ENCODE measurements at regions not wholly inside any gene's neighbourhood (a gene's known extent, or its start where the extent isn't known, plus 50 kb on each side); places are given as distances from the start of the nearest gene placed in this dataset.

DNA sequence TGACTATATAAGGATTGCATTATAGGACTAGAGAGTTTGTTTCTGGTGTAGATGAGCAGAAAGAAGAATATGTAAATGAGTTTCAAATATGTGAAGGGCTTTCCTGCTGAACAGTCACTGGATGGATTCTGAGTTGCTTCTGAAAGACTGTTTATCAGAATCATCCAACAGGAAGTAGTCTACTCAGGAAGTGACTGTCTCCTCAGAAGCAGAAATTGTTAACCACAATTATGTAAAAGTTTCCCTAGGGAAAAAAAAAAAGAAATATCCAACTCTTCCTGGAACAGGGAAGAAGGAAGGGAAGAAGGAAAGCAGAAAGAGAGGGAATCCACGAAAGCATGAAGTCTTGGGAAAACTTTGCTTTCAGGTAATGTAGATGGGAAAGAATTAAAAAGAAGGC is 138.9 kb downstream of the TENT5A start:
- WGBS, 2 experiments (ENCODE audit: low coverage in 1 of 2, low lambda C conversion rate in 2 of 2, missing lambda C conversion rate in 2 of 2), result 8 to 13% methylated on average over 1 of the region's 1 CpG
- peak overlapping the region; percentile 53 for H3K27ac ChIP-seq
- no peak for TF ChIP-seq EZH2 (IDR thresholded peaks at IDR 0.05; ENCODE audit: insufficient read depth, poor library complexity, severe bottlenecking)
- TF ChIP-seq EZH2phosphoT487 (IDR thresholded peaks at IDR 0.05; ENCODE audit: insufficient read depth, low read depth), result 0 out of 2 replicates have a peak, but pooled peaks have one; percentile 69
- in situ Hi-C loops (cut with MboI), result no loop called here
- peak; percentile 78 for DNase-seq
- H3K4me2 ChIP-seq (ENCODE audit: unreplicated experiment), result peak overlapping the region; percentile 61
- H3F3A ChIP-seq (ENCODE audit: insufficient read depth), result peaks cover 15% of the 10 kb centered on the region; the same call in 1 of the 2 replicates
- H3K9me3 ChIP-seq (ENCODE audit: low read depth), result no peaks in the 10 kb centered on the region
- H3K79me2 ChIP-seq (ENCODE audit: insufficient read depth), result no peaks in the 10 kb centered on the region
- peaks cover 30% of the 10 kb centered on the region for H3K4me1 ChIP-seq (ENCODE audit: insufficient read depth)
- peak overlapping the region; percentile 38; the same call in 1 of the 2 replicates for H3K4me3 ChIP-seq
- H3K9me2 ChIP-seq (ENCODE audit: insufficient read depth), result no peaks in the 10 kb centered on the region
- H3K27me3 ChIP-seq (replicated peaks; ENCODE audit: insufficient read depth), result no peaks in the 10 kb centered on the region
- no peaks in the 10 kb centered on the region for H4K20me1 ChIP-seq (ENCODE audit: insufficient read depth)
- H3K36me3 ChIP-seq (ENCODE audit: low read depth), result no peaks in the 10 kb centered on the region
- H3K9ac ChIP-seq, result peak overlapping the region; percentile 26; the same call in 1 of the 2 replicates
- peak overlapping the region; percentile 24; the same call in 1 of the 2 replicates for H2AFZ ChIP-seq

DNA sequence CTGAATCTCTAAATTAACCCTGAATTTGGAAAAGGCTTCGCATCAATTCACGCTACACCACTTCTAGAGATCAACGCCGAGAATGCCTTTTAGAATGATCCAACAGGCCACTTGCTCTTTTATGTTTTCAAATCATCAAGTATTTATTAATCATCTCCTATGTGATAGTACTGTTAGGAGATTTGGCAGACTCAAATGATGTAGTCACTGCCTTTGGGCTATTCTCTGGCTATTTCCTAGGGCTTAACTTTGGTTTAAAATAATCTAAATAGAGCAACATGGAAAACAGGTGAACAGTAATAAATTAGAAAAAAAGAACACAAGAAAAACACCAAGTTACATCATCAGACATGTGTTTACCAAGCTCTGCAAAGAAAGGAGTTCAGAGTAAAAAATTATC is 140.3 kb downstream of the TENT5A start:
- Histone ChIP-seq H3K36me3 (ENCODE audit: low read depth) (no peaks in the 10 kb centered on the region), H3K27ac (no peak overlapping the region), H3K27me3 (replicated peaks; ENCODE audit: insufficient read depth) (no peaks in the 10 kb centered on the region), H3K9me2 (ENCODE audit: insufficient read depth) (no peaks in the 10 kb centered on the region), H3K9me3 (ENCODE audit: low read depth) (no peaks in the 10 kb centered on the region), H3K4me3 (no peak overlapping the region), H3K4me1 (ENCODE audit: insufficient read depth) (peaks cover 40% of the 10 kb centered on the region), H4K20me1 (ENCODE audit: insufficient read depth) (no peaks in the 10 kb centered on the region), H3F3A (ENCODE audit: insufficient read depth) (peaks cover 27% of the 10 kb centered on the region), H3K9ac (no peak overlapping the region), H3K79me2 (ENCODE audit: insufficient read depth) (no peaks in the 10 kb centered on the region), H3K4me2 (ENCODE audit: unreplicated experiment) (no peak overlapping the region), H2AFZ (no peak overlapping the region)
- TF ChIP-seq EZH2 (IDR thresholded peaks at IDR 0.05; ENCODE audit: insufficient read depth, poor library complexity, severe bottlenecking) (no peak), EZH2phosphoT487 (IDR thresholded peaks at IDR 0.05; ENCODE audit: insufficient read depth, low read depth) (no peak)
- in situ Hi-C loops (cut with MboI), result no loop called here
- peak; percentile 28 for DNase-seq
- whole genome bisulfite sequencing, 2 experiments (ENCODE audit: low coverage in 1 of 2, low lambda C conversion rate in 2 of 2, missing lambda C conversion rate in 2 of 2), result 93 to 96% methylated on average over 4 of the region's 4 CpGs

DNA sequence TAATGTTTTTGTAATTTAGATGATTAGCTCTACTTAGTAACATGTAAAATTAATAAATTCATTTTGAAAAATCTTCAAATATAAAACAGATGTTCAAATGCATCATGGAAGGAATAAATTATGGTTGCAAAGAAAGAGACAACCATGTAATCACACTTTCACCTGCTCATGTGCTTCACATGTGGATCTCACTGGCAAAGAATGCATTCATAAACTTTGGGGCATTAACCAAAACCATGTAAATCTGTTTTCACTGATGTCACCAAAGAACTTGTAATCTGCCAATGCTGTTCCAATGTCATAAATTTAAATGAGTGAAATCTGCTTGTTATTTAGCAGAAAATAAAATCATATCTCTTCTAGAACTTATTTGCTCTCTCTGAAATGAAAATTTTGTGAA is 142.7 kb downstream of the TENT5A start:
- H3K4me1 ChIP-seq (ENCODE audit: insufficient read depth), result peaks cover 48% of the 10 kb centered on the region
- in situ Hi-C loops (cut with MboI), result no loop called here
- no peak overlapping the region for H3K4me3 ChIP-seq
- TF ChIP-seq EZH2 (IDR thresholded peaks at IDR 0.05; ENCODE audit: insufficient read depth, poor library complexity, severe bottlenecking) (no peak), EZH2phosphoT487 (IDR thresholded peaks at IDR 0.05; ENCODE audit: insufficient read depth, low read depth) (no peak)
- H2AFZ ChIP-seq, result no peak overlapping the region
- H3K9me2 ChIP-seq (ENCODE audit: insufficient read depth), result no peaks in the 10 kb centered on the region
- no peaks in the 10 kb centered on the region for H3K36me3 ChIP-seq (ENCODE audit: low read depth)
- no peaks in the 10 kb centered on the region for H3K27me3 ChIP-seq (replicated peaks; ENCODE audit: insufficient read depth)
- no peak for DNase-seq
- H3F3A ChIP-seq (ENCODE audit: insufficient read depth), result peaks cover 26% of the 10 kb centered on the region
- H4K20me1 ChIP-seq (ENCODE audit: insufficient read depth), result no peaks in the 10 kb centered on the region
- H3K9me3 ChIP-seq (ENCODE audit: low read depth), result no peaks in the 10 kb centered on the region
- H3K9ac ChIP-seq, result no peak overlapping the region
- H3K79me2 ChIP-seq (ENCODE audit: insufficient read depth), result no peaks in the 10 kb centered on the region
- no peak overlapping the region for H3K4me2 ChIP-seq (ENCODE audit: unreplicated experiment)
- no peak overlapping the region for H3K27ac ChIP-seq

DNA sequence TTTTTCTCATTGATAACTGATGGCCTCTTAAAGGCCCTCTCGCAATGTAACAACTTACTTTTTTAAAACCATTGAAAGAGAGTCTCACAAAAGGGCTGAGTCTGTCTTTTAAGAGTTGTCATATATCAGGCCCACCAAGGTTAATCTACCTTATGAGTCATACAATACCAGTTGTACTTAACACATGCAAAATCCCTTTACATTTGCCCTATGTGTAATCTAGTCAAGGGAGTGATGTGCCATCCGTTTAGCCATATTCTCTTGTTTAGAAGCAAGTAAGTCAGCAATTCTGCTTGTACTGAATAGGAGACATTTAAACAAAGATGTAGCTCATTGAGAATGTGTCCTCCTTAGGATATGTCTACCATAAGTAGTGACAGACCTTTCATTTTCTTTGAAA is 143.7 kb downstream of the TENT5A start:
- Histone ChIP-seq H3K4me1 (ENCODE audit: insufficient read depth) (peaks cover 38% of the 10 kb centered on the region), H3K36me3 (ENCODE audit: low read depth) (no peaks in the 10 kb centered on the region), H3K27ac (no peak overlapping the region), H3K4me3 (no peak overlapping the region), H3K9me2 (ENCODE audit: insufficient read depth) (no peaks in the 10 kb centered on the region), H3K9me3 (ENCODE audit: low read depth) (no peaks in the 10 kb centered on the region), H2AFZ (no peak overlapping the region), H4K20me1 (ENCODE audit: insufficient read depth) (no peaks in the 10 kb centered on the region), H3K27me3 (replicated peaks; ENCODE audit: insufficient read depth) (no peaks in the 10 kb centered on the region), H3K4me2 (ENCODE audit: unreplicated experiment) (no peak overlapping the region), H3K9ac (no peak overlapping the region), H3K79me2 (ENCODE audit: insufficient read depth) (no peaks in the 10 kb centered on the region), H3F3A (ENCODE audit: insufficient read depth) (peaks cover 16% of the 10 kb centered on the region)
- WGBS, 2 experiments (ENCODE audit: low coverage in 1 of 2, low lambda C conversion rate in 2 of 2, missing lambda C conversion rate in 2 of 2), result 90 to 96% methylated on average over 2 of the region's 2 CpGs
- no peak for DNase-seq
- no peak for TF ChIP-seq EZH2 (IDR thresholded peaks at IDR 0.05; ENCODE audit: insufficient read depth, poor library complexity, severe bottlenecking)
- no peak for TF ChIP-seq EZH2phosphoT487 (IDR thresholded peaks at IDR 0.05; ENCODE audit: insufficient read depth, low read depth)
- in situ Hi-C loops (cut with MboI), result no loop called here

DNA sequence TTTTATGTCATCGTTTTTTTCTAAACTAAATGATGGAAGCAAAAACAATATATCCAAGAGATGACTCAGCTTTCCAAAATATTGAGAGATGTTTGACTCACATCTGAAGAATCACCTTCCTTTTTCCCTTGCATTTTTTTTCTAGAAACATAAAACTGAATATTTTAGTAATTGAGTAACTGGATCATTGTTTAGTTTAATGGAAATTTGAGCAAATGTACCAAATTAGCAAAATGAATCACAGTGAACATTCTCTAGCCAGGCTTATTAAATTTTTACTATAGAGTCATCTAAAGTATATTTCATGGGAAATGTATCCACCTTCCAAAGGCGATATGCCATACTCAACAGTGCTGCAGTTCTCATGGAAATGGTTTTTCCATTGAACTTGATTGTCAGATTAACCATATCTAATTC is 145.5 kb downstream of the TENT5A start:
- TF ChIP-seq EZH2 (IDR thresholded peaks at IDR 0.05; ENCODE audit: insufficient read depth, poor library complexity, severe bottlenecking), result no peak
- TF ChIP-seq EZH2phosphoT487 (IDR thresholded peaks at IDR 0.05; ENCODE audit: insufficient read depth, low read depth), result no peak
- Histone ChIP-seq H3K4me2 (ENCODE audit: unreplicated experiment) (peak overlapping the region; percentile 27), H3K9me2 (ENCODE audit: insufficient read depth) (no peaks in the 10 kb centered on the region), H3K4me1 (ENCODE audit: insufficient read depth) (peaks cover 21% of the 10 kb centered on the region), H3F3A (ENCODE audit: insufficient read depth) (peaks cover 15% of the 10 kb centered on the region), H3K9ac (no peak overlapping the region; the same call in 1 of the 2 replicates), H3K27ac (peak overlapping the region; percentile 68), H3K36me3 (ENCODE audit: low read depth) (no peaks in the 10 kb centered on the region), H3K27me3 (replicated peaks; ENCODE audit: insufficient read depth) (no peaks in the 10 kb centered on the region), H3K79me2 (ENCODE audit: insufficient read depth) (no peaks in the 10 kb centered on the region), H3K4me3 (0 out of 2 replicates have a peak overlapping the region, but pooled peaks have one; percentile 7), H3K9me3 (ENCODE audit: low read depth) (no peaks in the 10 kb centered on the region), H2AFZ (peak overlapping the region; percentile 15; the same call in 1 of the 2 replicates), H4K20me1 (ENCODE audit: insufficient read depth) (no peaks in the 10 kb centered on the region)
- in situ Hi-C loops (cut with MboI), result no loop called here
- peak; percentile 85 for DNase-seq
- 35 to 38% methylated on average over 2 of the region's 2 CpGs for WGBS, 2 experiments (ENCODE audit: low coverage in 1 of 2, low lambda C conversion rate in 2 of 2, missing lambda C conversion rate in 2 of 2)

All from GM23248 (cell line).